Keratinocyte (primary cell): ENCODE measurements at regions not wholly inside any gene's neighbourhood (a gene's known extent, or its start where the extent isn't known, plus 50 kb on each side); places are given as distances from the start of the nearest gene placed in this dataset.

Experiments used
- DNase-seq: peaks from one replicate; pipeline ENCODE4 v3.0.0-alpha.2; 2011; ENCODE audit warnings: low read depth, missing footprints, low spot score
- FAIRE-seq: peaks from 2 replicates; lab custom pipeline; 2011; peaks lifted over from hg19 to GRCh38; lab: Jason Lieb, UNC
- H2AFZ ChIP-seq: 2 replicates; pipeline ENCODE4 v1.6.0; 2012; ENCODE audit warnings: low read length, control low read depth, inconsistent platforms; ENCODE audit not compliant: control insufficient read depth
- H3K27ac ChIP-seq: 2 replicates; pipeline ENCODE4 v1.5.1; 2011; ENCODE audit warnings: low read length; ENCODE audit not compliant: control insufficient read depth, insufficient read depth
- H3K27me3 ChIP-seq: 3 replicates; pipeline ENCODE4 v1.6.0; 2011; ENCODE audit warnings: low read length; ENCODE audit not compliant: control insufficient read depth, insufficient read depth; ENCODE audit errors: extremely low read depth
- H3K36me3 ChIP-seq, 2 experiments: 2 replicates in 1 of 2; 3 replicates in 1 of 2; pipeline ENCODE4 v1.5.1; 2011; ENCODE audit warnings: low read length in 2 of 2, mild to moderate bottlenecking in 1 of 2; ENCODE audit not compliant: control insufficient read depth in 2 of 2, insufficient read depth in 2 of 2; ENCODE audit errors: extremely low read depth in 1 of 2
- H3K4me1 ChIP-seq: 3 replicates; pipeline ENCODE4 v1.5.1; 2011; ENCODE audit warnings: low read length; ENCODE audit not compliant: control insufficient read depth, insufficient read depth; ENCODE audit errors: extremely low read depth
- H3K4me2 ChIP-seq: 3 replicates; pipeline ENCODE4 v1.6.0; 2011; ENCODE audit warnings: low read depth, low read length; ENCODE audit not compliant: control insufficient read depth, insufficient read depth; ENCODE audit errors: extremely low read depth
- H3K4me3 ChIP-seq, 3 experiments: fragments of 200-600 bp in 1 of 3; sonication (generic) in 1 of 3; 2 replicates in 2 of 3; 3 replicates in 1 of 3; pipeline ENCODE4 v1.5.1; 2011 to 2016; ENCODE audit warnings: low read length in 3 of 3, mild to moderate bottlenecking in 3 of 3, control low read depth in 2 of 3, inconsistent platforms in 1 of 3, low read depth in 1 of 3, mixed read lengths in 1 of 3, mixed run types in 1 of 3, moderate library complexity in 1 of 3; ENCODE audit not compliant: control insufficient read depth in 2 of 3, insufficient read depth in 2 of 3; ENCODE audit errors: extremely low read depth in 1 of 3
- H3K79me2 ChIP-seq: 2 replicates; pipeline ENCODE4 v1.6.0; 2012; ENCODE audit warnings: low read length; ENCODE audit not compliant: control insufficient read depth, insufficient read depth
- H3K9ac ChIP-seq: 3 replicates; pipeline ENCODE4 v1.6.0; 2011; ENCODE audit warnings: low read length; ENCODE audit not compliant: control insufficient read depth, insufficient read depth; ENCODE audit errors: extremely low read depth
- H3K9me1 ChIP-seq: 3 replicates; pipeline ENCODE4 v1.6.0; 2011; ENCODE audit warnings: low read length; ENCODE audit not compliant: control insufficient read depth, insufficient read depth; ENCODE audit errors: extremely low read depth
- H3K9me3 ChIP-seq: 2 replicates; pipeline ENCODE4 v1.5.1; 2012; ENCODE audit warnings: low read depth, low read length; ENCODE audit not compliant: control insufficient read depth
- H4K20me1 ChIP-seq: 3 replicates; pipeline ENCODE4 v1.6.0; 2011; ENCODE audit warnings: low read length; ENCODE audit not compliant: control insufficient read depth, insufficient read depth; ENCODE audit errors: extremely low read depth
- CTCF ChIP-seq, 3 experiments: IDR thresholded peaks in 1 of 3; conservative IDR thresholded peaks in 1 of 3; optimal IDR thresholded peaks in 1 of 3; 2 replicates in 2 of 3; 3 replicates in 1 of 3; pipeline versions ENCODE3 to v1.5.1; 2011; ENCODE audit warnings: low read length in 3 of 3, mild to moderate bottlenecking in 3 of 3, moderate library complexity in 2 of 3, control low read depth in 1 of 3, inconsistent platforms in 1 of 3; ENCODE audit not compliant: insufficient read depth in 2 of 3; ENCODE audit errors: extremely low read depth in 1 of 3
- EZH2 ChIP-seq: IDR thresholded peaks from one replicate; pipeline ENCODE4 v1.6.1; 2012; ENCODE audit warnings: inconsistent platforms, mild to moderate bottlenecking, low read length, moderate library complexity
- dilution Hi-C: fragments of 300-500 bp; cut with MboI; formaldehyde crosslinking; loops from one replicate; pipeline ENCODE4 v1.7.0; 2020; ENCODE audit warnings: low sequenced_read_pairs; ENCODE audit not compliant: extremely low pct_ligation_motif_present

GRCh38 chr11:133716602-133717001, 128.7 kb downstream of the SPATA19 start:
- dilution Hi-C loops = no loop called here

GRCh38 chr11:133715602-133716001, 129.7 kb downstream of the SPATA19 start:
- no peak for FAIRE-seq

More at GRCh38 chr11:133716602-133717001, 128.7 kb downstream of the SPATA19 start:
- no peaks in the 10 kb centered on the region for H3K36me3 ChIP-seq
- no peak overlapping the region for H3K9ac ChIP-seq
- no peak for FAIRE-seq
- no peak overlapping the region for H2AFZ ChIP-seq
- H3K27me3 ChIP-seq = no peaks in the 10 kb centered on the region
- H3K9me1 ChIP-seq = no peaks in the 10 kb centered on the region
- H4K20me1 ChIP-seq = no peaks in the 10 kb centered on the region
- TF ChIP-seq CTCF (optimal IDR thresholded peaks at IDR 0.05 in 1 of 3, IDR thresholded peaks at IDR 0.05 in 1 of 3, conservative IDR thresholded peaks at IDR 0.05 in 1 of 3; ENCODE audit: extremely low read depth in 1 of 3, insufficient read depth in 2 of 3, low read length in 3 of 3) = no peak
- no peak for TF ChIP-seq EZH2
- DNase-seq = no peak
- no peak overlapping the region for H3K27ac ChIP-seq
- H3K4me1 ChIP-seq = no peaks in the 10 kb centered on the region
- no peaks in the 10 kb centered on the region for H3K79me2 ChIP-seq
- H3K4me3 ChIP-seq = no peak overlapping the region
- H3K9me3 ChIP-seq = peaks cover 9% of the 10 kb centered on the region
- no peak overlapping the region for H3K4me2 ChIP-seq

More at GRCh38 chr11:133715602-133716001, 129.7 kb downstream of the SPATA19 start:
- H3K27me3 ChIP-seq = no peaks in the 10 kb centered on the region
- no peak overlapping the region for H2AFZ ChIP-seq
- no peaks in the 10 kb centered on the region for H3K36me3 ChIP-seq
- no peak for DNase-seq
- H3K4me2 ChIP-seq = no peak overlapping the region
- H4K20me1 ChIP-seq = no peaks in the 10 kb centered on the region
- no peaks in the 10 kb centered on the region for H3K4me1 ChIP-seq
- no peak overlapping the region for H3K4me3 ChIP-seq
- dilution Hi-C loops = no loop called here
- H3K79me2 ChIP-seq = no peaks in the 10 kb centered on the region
- H3K27ac ChIP-seq = no peak overlapping the region
- H3K9ac ChIP-seq = no peak overlapping the region
- H3K9me1 ChIP-seq = no peaks in the 10 kb centered on the region
- no peak for TF ChIP-seq EZH2
- no peak for TF ChIP-seq CTCF (optimal IDR thresholded peaks at IDR 0.05 in 1 of 3, IDR thresholded peaks at IDR 0.05 in 1 of 3, conservative IDR thresholded peaks at IDR 0.05 in 1 of 3; ENCODE audit: extremely low read depth in 1 of 3, insufficient read depth in 2 of 3, low read length in 3 of 3)
- H3K9me3 ChIP-seq = peaks cover 9% of the 10 kb centered on the region
